T-helper 9 cell (primary cell): ENCODE measurements at regions not wholly inside any gene's neighbourhood (a gene's known extent, or its start where the extent isn't known, plus 50 kb on each side); places are given as distances from the start of the nearest gene placed in this dataset.
"Not testable (repeated sequence)": the region's sequence is repeated elsewhere in the genome, so short reads cannot be mapped to it uniquely, and the experiment has no call there.

Experiments
- DNase-seq: peaks from one replicate; pipeline ENCODE4 v3.0.0-alpha.2; 2020

- DNase-seq: no peak
Measured at GRCh38 chr6:56904068-56904467, 50.8 kb upstream of the BEND6 start.

- no peak for DNase-seq
Measured at GRCh38 chr6:56902641-56903464, 52.1 kb upstream of the BEND6 start.

GRCh38 chr6:56900784-56901183 lies 54.1 kb upstream of the BEND6 start:
- no peak for DNase-seq

GRCh38 chr6:56899753-56900152 lies 55.2 kb upstream of the BEND6 start:
- no peak for DNase-seq

- no peak for DNase-seq
Measured at GRCh38 chr6:56899311-56899710, 55.6 kb upstream of the BEND6 start.

- no peak for DNase-seq
Measured at GRCh38 chr6:56897789-56898529, 56.9 kb upstream of the BEND6 start.

GRCh38 chr6:56891754-56892153 lies 63.2 kb upstream of the BEND6 start:
- DNase-seq: no peak

GRCh38 chr6:56890683-56891429 lies 64.1 kb upstream of the BEND6 start:
- no peak for DNase-seq

GRCh38 chr6:56890066-56890465 lies 64.8 kb upstream of the BEND6 start:
- no peak for DNase-seq

GRCh38 chr6:56889492-56889891 lies 65.4 kb upstream of the BEND6 start:
- DNase-seq: no peak

GRCh38 chr6:56888687-56889086 lies 66.2 kb upstream of the BEND6 start:
- DNase-seq: no peak

- no peak for DNase-seq
Measured at GRCh38 chr6:56887086-56887485, 67.8 kb upstream of the BEND6 start.

- no peak for DNase-seq
Measured at GRCh38 chr6:56877922-56878321, 77.0 kb upstream of the BEND6 start.

- no peak for DNase-seq
Measured at GRCh38 chr6:56875961-56876360, 78.9 kb upstream of the BEND6 start.

- DNase-seq: no peak
Measured at GRCh38 chr6:56875523-56875922, 79.4 kb upstream of the BEND6 start.

GRCh38 chr6:56874328-56874727 lies 80.6 kb upstream of the BEND6 start:
- DNase-seq: no peak

- DNase-seq: not testable (repeated sequence)
Measured at GRCh38 chr6:56870053-56870452, 84.9 kb upstream of the BEND6 start.

- no peak for DNase-seq
Measured at GRCh38 chr6:56869346-56869745, 85.6 kb upstream of the BEND6 start.

GRCh38 chr6:56868687-56869086 lies 86.2 kb upstream of the BEND6 start:
- DNase-seq: no peak

- DNase-seq: no peak
Measured at GRCh38 chr6:56866917-56867522, 87.9 kb upstream of the BEND6 start.

- no peak for DNase-seq
Measured at GRCh38 chr6:56865081-56865875, 89.6 kb upstream of the BEND6 start.

- no peak for DNase-seq
Measured at GRCh38 chr6:56864171-56864616, 90.7 kb upstream of the BEND6 start.
